ENCODE measurements at regions not wholly inside any gene's neighbourhood (a gene's known extent, or its start where the extent isn't known, plus 50 kb on each side); places are given as distances from the start of the nearest gene placed in this dataset.

DNA sequence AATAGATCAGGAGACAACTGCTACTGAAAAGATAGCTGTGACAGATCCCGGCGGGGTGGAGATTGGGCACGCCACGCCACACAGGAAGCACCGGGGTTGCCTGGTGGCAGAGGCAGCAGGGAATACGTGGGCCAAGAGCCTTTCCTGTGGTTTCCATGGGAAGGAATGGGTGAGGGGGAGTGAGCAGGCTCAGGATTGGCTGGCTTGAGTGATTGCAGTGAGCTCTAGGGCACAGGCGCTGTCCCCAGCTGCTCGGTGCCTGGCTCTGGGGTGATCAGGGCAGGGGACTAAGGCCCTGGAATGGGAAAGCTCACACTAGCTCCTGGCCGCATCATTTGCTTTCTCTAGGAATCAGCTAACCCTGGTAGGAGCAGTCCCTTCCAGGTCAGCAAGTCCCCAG is 166.1 kb downstream of the USP12 start:
- DNase-seq (ENCODE audit: extremely low read depth in 1 of 4, low spot score in 3 of 4) (no peak), FAIRE-seq (no peak), ATAC-seq (no peak)
- Histone ChIP-seq H3K4me3 (no peak overlapping the region), H3K27me3 (ENCODE audit: control insufficient read depth in 2 of 2, insufficient read depth in 2 of 2, low read length in 2 of 2) (peaks cover 22 to 55% of the 10 kb centered on the region in 2 experiments; a peak in 4 of 5 replicates), H3K27ac (ENCODE audit: extremely low read depth, low read depth, low read length) (no peak overlapping the region), H3K9ac (ENCODE audit: insufficient read depth in 1 of 2, low read depth in 2 of 2, low read length in 2 of 2) (no peak overlapping the region), H3K79me2 (ENCODE audit: control insufficient read depth, insufficient read depth, low read length) (no peaks in the 10 kb centered on the region), H3K4me1 (replicated peaks in 1 of 2; ENCODE audit: control insufficient read depth in 2 of 2, insufficient read depth in 2 of 2, low read length in 2 of 2) (peaks cover 0 to 7% of the 10 kb centered on the region in 2 experiments; a peak in 3 of 5 replicates), H3K4me2 (ENCODE audit: insufficient read depth, low read length) (no peak overlapping the region), H4K20me1 (replicated peaks; ENCODE audit: control insufficient read depth, insufficient read depth, low read length) (no peaks in the 10 kb centered on the region), H3K9me3 (replicated peaks; ENCODE audit: control insufficient read depth, insufficient read depth, low read depth, low read length) (no peaks in the 10 kb centered on the region), H3K9me1 (ENCODE audit: control insufficient read depth, insufficient read depth, low read length) (no peaks in the 10 kb centered on the region), H3K36me3 (ENCODE audit: control insufficient read depth, insufficient read depth, low read length) (no peaks in the 10 kb centered on the region), H2AFZ (ENCODE audit: low read depth, low read length) (no peak overlapping the region)
- ChIA-PET POLR2A (interaction anchor here (0.5 kb wide), 1 partner anchor 149 kb away, joined by 4 read pairs; no protein-coding TSS in a partner anchor), CTCF (ENCODE audit: low intra/inter-chr PET ratio) (no interaction called here)
- intact Hi-C loops (cut with micrococcal nuclease) (no loop called here), in situ Hi-C loops (cut with MboI) (no loop called here)
- TF ChIP-seq MEF2A (IDR thresholded peaks at IDR 0.05; ENCODE audit: control insufficient read depth, low read depth, low read length) (no peak), NFXL1 (CRISPR knock-in tag; IDR thresholded peaks at IDR 0.05) (no peak), NCOA4 (IDR thresholded peaks at IDR 0.05; ENCODE audit: partially characterized antibody) (no peak), NFE2L1 (tag; IDR thresholded peaks at IDR 0.05; ENCODE audit: borderline replicate concordance, low read depth) (no peak), ZNF175 (CRISPR knock-in tag; IDR thresholded peaks at IDR 0.05; ENCODE audit: low read depth) (no peak), SIN3A (IDR thresholded peaks at IDR 0.05; ENCODE audit: borderline replicate concordance in 2 of 2, control insufficient read depth in 1 of 2, low read depth in 2 of 2, low read length in 2 of 2) (no peak), SP2 (IDR thresholded peaks at IDR 0.05; ENCODE audit: extremely low read depth, low read depth, low read length, poor library complexity, severe bottlenecking) (no peak), CBX3 (IDR thresholded peaks at IDR 0.05; ENCODE audit: borderline replicate concordance in 1 of 2, low read length in 2 of 2) (no peak), ZNF551 (CRISPR knock-in tag; IDR thresholded peaks at IDR 0.05) (no peak), SREBF1 (IDR thresholded peaks at IDR 0.05; ENCODE audit: borderline replicate concordance, low read depth, low read length) (no peak), ZNF707 (CRISPR knock-in tag; conservative IDR thresholded peaks at IDR 0.05) (no peak), BMI1 (IDR thresholded peaks at IDR 0.05; ENCODE audit: low read length) (no peak), POLR2H (tag; IDR thresholded peaks at IDR 0.05; ENCODE audit: low read depth) (no peak)
- TF ChIP-seq, protein P1, sequence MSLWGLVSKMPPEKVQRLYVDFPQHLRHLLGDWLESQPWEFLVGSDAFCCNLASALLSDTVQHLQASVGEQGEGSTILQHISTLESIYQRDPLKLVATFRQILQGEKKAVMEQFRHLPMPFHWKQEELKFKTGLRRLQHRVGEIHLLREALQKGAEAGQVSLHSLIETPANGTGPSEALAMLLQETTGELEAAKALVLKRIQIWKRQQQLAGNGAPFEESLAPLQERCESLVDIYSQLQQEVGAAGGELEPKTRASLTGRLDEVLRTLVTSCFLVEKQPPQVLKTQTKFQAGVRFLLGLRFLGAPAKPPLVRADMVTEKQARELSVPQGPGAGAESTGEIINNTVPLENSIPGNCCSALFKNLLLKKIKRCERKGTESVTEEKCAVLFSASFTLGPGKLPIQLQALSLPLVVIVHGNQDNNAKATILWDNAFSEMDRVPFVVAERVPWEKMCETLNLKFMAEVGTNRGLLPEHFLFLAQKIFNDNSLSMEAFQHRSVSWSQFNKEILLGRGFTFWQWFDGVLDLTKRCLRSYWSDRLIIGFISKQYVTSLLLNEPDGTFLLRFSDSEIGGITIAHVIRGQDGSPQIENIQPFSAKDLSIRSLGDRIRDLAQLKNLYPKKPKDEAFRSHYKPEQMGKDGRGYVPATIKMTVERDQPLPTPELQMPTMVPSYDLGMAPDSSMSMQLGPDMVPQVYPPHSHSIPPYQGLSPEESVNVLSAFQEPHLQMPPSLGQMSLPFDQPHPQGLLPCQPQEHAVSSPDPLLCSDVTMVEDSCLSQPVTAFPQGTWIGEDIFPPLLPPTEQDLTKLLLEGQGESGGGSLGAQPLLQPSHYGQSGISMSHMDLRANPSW (CRISPR knock-in tag; IDR thresholded peaks at IDR 0.05), result no peak
- TF ChIP-seq, protein P2, sequence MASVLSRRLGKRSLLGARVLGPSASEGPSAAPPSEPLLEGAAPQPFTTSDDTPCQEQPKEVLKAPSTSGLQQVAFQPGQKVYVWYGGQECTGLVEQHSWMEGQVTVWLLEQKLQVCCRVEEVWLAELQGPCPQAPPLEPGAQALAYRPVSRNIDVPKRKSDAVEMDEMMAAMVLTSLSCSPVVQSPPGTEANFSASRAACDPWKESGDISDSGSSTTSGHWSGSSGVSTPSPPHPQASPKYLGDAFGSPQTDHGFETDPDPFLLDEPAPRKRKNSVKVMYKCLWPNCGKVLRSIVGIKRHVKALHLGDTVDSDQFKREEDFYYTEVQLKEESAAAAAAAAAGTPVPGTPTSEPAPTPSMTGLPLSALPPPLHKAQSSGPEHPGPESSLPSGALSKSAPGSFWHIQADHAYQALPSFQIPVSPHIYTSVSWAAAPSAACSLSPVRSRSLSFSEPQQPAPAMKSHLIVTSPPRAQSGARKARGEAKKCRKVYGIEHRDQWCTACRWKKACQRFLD (CRISPR knock-in tag; IDR thresholded peaks at IDR 0.05), result no peak
- WGBS (ENCODE audit: insufficient coverage, low coverage, missing lambda C conversion rate), result 1% methylated on average over 9 of the region's 9 CpGs
- no TSS peak for BruUV-seq (replicated peaks)

Data from K562 (cell line).